22Rv1 (cell line): ENCODE measurements at regions not wholly inside any gene's neighbourhood (a gene's known extent, or its start where the extent isn't known, plus 50 kb on each side); places are given as distances from the start of the nearest gene placed in this dataset.

Experiments used
- H3K27ac ChIP-seq: fragments of 450-650 bp; 2 replicates; pipeline ENCODE4 v1.5.1; 2017
- ZFX ChIP-seq: fragments of 450-650 bp; IDR thresholded peaks from 2 replicates; pipeline ENCODE4 v1.6.1; 2017; ENCODE audit warnings: antibody characterized with exemption, borderline replicate concordance
- TF ChIP-seq, protein P1 (sequence below): fragments of 450-650 bp; IDR thresholded peaks from 2 replicates; pipeline ENCODE4 v1.5.1; 2017; ENCODE audit warnings: mild to moderate bottlenecking

DNA sequence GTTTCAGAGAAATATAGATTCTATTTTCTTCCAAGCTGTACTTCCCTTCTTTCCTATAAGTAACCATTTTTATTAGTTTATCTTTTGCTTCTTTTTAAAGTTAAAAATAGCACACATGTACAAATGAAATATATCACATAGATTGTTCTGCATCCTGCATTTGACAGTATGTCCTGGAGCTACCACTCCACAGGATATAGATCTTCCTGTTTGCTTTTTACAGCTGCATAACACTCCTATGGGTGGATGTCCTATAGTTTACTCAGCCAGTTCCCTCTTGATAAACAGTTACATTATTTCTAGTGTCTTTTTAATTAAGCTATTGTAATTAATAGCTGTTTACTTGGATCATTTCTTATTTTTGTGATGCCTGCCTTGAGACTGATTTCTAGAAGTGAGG lies 301.6 kb upstream of the DDX53 start:
- no peak overlapping the region for H3K27ac ChIP-seq
- no peak for TF ChIP-seq ZFX
- TF ChIP-seq, protein P1, sequence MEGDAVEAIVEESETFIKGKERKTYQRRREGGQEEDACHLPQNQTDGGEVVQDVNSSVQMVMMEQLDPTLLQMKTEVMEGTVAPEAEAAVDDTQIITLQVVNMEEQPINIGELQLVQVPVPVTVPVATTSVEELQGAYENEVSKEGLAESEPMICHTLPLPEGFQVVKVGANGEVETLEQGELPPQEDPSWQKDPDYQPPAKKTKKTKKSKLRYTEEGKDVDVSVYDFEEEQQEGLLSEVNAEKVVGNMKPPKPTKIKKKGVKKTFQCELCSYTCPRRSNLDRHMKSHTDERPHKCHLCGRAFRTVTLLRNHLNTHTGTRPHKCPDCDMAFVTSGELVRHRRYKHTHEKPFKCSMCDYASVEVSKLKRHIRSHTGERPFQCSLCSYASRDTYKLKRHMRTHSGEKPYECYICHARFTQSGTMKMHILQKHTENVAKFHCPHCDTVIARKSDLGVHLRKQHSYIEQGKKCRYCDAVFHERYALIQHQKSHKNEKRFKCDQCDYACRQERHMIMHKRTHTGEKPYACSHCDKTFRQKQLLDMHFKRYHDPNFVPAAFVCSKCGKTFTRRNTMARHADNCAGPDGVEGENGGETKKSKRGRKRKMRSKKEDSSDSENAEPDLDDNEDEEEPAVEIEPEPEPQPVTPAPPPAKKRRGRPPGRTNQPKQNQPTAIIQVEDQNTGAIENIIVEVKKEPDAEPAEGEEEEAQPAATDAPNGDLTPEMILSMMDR: no peak

DNA sequence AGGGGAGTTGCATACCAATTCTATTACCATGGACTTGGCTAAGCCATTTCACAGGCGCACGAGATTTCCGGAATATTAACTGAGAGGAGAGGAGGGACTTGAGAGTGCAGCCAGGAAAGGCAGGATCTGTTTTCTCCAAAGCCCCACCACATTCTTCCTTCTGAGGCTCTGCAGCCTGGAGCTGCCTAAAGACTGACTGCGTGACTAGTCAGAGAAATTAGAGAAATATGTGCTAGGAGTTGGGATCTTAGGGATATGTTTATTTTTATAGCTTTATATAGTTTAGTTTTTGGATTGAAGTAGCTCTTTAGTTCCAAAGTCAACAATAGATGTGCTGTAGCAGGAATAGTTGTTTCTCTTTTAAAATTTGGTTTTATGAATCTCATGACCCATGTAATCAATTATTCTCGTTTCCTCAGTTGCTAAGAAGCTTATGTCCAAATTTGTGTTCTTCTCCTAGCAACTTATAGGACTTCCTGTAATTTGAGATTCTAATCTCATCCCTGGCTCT lies 300.1 kb upstream of the DDX53 start:
- TF ChIP-seq, protein P1: no peak
- no peak for TF ChIP-seq ZFX
- no peak overlapping the region for H3K27ac ChIP-seq

DNA sequence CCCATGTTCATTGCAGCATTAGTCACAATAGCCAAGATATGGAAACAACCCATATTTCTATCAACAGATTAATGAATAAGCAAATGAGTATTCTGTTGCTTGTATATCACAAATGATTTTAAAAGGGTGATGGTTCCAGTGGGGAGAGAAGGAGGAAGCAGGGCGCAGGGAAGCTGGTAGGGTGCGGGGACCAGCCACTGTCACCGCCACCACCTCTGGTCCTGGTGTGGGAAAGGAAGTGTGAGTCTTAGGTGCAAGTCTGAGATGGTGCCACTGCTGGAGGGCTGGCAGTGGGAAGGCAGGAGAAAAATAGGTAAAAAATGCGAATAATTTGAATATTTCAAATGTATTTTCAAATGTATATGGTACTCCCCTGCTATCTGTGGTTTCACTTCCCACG lies 286.8 kb upstream of the DDX53 start:
- TF ChIP-seq, protein P1: no peak
- H3K27ac ChIP-seq: no peak overlapping the region

DNA sequence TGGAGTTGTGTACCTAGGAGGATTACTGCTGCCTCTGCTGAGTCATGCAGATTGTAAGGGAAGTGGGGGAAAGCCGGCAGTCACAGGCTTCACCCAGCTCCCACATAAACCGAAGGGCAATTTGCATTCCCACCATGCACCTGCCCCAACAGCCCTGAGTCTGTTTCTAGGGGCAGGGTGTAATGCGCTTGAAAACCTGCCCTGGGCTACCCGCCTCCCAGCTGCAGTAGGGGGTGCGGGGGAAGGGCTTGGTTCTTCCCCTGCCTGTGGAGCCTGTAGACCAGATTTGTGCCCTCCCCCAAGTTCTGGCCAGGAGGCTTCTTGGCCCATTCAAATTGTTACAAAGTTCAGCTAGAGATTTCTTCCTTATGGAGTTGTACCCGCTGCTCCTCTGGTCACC lies 269.2 kb upstream of the DDX53 start:
- no peak overlapping the region for H3K27ac ChIP-seq
- no peak for TF ChIP-seq ZFX
- TF ChIP-seq, protein P1: no peak

DNA sequence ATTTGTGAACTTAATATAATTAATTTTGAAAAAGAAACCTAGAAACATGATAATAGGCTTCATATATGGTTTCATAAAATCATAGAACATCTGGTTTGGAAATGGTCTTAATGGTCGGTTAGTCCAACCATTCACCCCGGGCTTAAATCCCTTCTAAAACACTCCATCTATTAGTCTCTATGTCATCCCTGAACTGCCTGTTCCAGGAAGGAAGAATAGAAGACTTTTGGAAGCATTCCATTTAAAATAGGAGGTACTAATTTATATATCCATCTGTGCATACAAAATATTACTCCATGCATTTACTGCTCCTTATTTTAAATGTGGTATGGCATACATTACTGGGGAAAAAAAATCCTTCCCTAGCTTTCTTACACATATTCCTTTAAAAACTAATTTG lies 262.2 kb upstream of the DDX53 start:
- TF ChIP-seq, protein P1: no peak
- TF ChIP-seq ZFX: no peak
- H3K27ac ChIP-seq: no peak overlapping the region

DNA sequence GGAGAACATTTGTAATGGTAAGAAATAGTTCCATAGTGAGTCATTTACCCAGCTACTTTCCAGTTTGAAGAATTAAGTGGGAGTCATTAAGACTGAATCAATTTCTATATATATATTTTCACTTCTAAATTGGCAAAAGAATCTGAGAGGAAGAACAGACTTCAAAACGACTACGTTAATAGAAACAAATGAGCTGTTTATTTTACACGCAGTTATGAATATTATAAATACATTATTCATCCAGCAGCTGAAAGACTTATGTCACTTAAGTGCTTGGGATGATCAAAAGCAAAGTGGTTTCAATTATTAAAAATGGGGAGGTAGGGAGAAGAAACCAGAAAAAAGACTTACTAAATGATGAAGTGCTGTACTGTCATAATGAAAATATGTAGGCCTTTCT lies 260.5 kb upstream of the DDX53 start:
- TF ChIP-seq, protein P1: no peak
- TF ChIP-seq ZFX: no peak
- H3K27ac ChIP-seq: no peak overlapping the region

DNA sequence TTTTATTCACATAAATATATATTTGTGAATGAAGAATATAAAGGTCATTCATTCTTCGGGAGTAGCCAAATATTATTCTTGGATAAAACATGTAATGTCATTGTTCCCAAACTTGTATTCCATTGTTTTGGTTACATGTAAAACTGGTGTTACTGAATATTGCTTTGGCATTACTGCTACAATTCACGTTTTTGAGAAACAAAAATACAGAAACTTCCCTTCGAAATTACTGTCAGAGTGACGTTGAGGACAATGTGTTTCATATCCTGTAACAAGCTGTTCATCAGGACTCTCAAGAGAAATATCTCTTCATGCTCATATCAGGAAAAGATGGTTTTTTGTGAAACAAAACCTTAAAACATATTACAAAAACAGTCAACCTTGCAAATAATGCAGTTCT lies 258.9 kb upstream of the DDX53 start:
- no peak overlapping the region for H3K27ac ChIP-seq

More for the DNA sequence above, 258.9 kb upstream of the DDX53 start:
- no peak for TF ChIP-seq ZFX
- TF ChIP-seq, protein P1: no peak
